Upper lobe of left lung (tissue), 6 donors: ENCODE measurements at regions not wholly inside any gene's neighbourhood (a gene's known extent, or its start where the extent isn't known, plus 50 kb on each side); places are given as distances from the start of the nearest gene placed in this dataset.

Experiments used
- ATAC-seq, 2 donors: fragments of 200-7000 bp; cut with Tn5 transposase; one replicate each; pipeline ENCODE4 v1.9.1; 2022; ENCODE audit warnings: mild to moderate bottlenecking in 2 of 2, moderate library complexity in 2 of 2; ENCODE audit not compliant: low FRiP score in 2 of 2
- DNase-seq, 2 donors: peaks; one replicate each; pipeline ENCODE4 v3.0.0-alpha.2; 2019 to 2020
- H3K27ac ChIP-seq, 4 donors: fragments of 200-600 bp; sonication (generic); one replicate each; pipeline ENCODE4 v1.5.1; 2016 to 2019
- H3K27me3 ChIP-seq, 4 donors: fragments of 200-600 bp; sonication (generic); one replicate each; pipeline ENCODE4 v1.5.1; 2017 to 2019
- H3K36me3 ChIP-seq, 4 donors: fragments of 200-600 bp; sonication (generic); one replicate each; pipeline ENCODE4 v1.5.1; 2016 to 2019
- H3K4me1 ChIP-seq, 4 donors: fragments of 200-600 bp; sonication (generic); one replicate each; pipeline ENCODE4 v1.5.1; 2018 to 2019
- H3K4me3 ChIP-seq, 4 donors: fragments of 200-600 bp; sonication (generic); one replicate each; pipeline ENCODE4 v1.5.1; 2017 to 2019; ENCODE audit warnings: mild to moderate bottlenecking in 2 of 4, moderate library complexity in 1 of 4
- H3K9me3 ChIP-seq, 4 donors: fragments of 200-600 bp; sonication (generic); one replicate each; pipeline ENCODE4 v1.5.1; 2018 to 2019
- EP300 ChIP-seq, 4 donors: sonication (generic); formaldehyde crosslinking; IDR thresholded peaks; one replicate each; pipeline ENCODE4 v1.5.1; 2017; ENCODE audit warnings: antibody characterized with exemption in 4 of 4, control low read depth in 2 of 4
- POLR2A ChIP-seq, 4 donors: fragments of 450-650 bp; IDR thresholded peaks; one replicate each; pipeline ENCODE4 v1.5.1; 2016 to 2017; ENCODE audit warnings: antibody characterized with exemption in 4 of 4, mild to moderate bottlenecking in 2 of 4
- POLR2AphosphoS5 ChIP-seq, 2 donors: sonication (generic); formaldehyde crosslinking; IDR thresholded peaks; one replicate each; pipeline ENCODE4 v1.5.1; 2017; ENCODE audit warnings: antibody characterized with exemption in 2 of 2
- WGBS, 2 donors: methylation state at CpG; one replicate each; pipeline ENCODE4 v1.1.5; 2017 to 2018; 5-methylcytosine and 5-hydroxymethylcytosine counted together
- TF ChIP-seq, protein P1 (sequence below), 6 experiments: fragments of 450-650 bp in 4 of 6; fragments of 200-600 bp in 2 of 6; sonication (generic) in 2 of 6; IDR thresholded peaks; one replicate each; pipeline ENCODE4 v1.5.1; 2016 to 2019; ENCODE audit warnings: antibody characterized with exemption in 6 of 6
- donor health status: DM: no; HTN: no; CAD: no; lungs with moderate emphysema.
- donor health status: DM: no; HTN: yes; CAD: no; lungs with severe emphysema.

DNA sequence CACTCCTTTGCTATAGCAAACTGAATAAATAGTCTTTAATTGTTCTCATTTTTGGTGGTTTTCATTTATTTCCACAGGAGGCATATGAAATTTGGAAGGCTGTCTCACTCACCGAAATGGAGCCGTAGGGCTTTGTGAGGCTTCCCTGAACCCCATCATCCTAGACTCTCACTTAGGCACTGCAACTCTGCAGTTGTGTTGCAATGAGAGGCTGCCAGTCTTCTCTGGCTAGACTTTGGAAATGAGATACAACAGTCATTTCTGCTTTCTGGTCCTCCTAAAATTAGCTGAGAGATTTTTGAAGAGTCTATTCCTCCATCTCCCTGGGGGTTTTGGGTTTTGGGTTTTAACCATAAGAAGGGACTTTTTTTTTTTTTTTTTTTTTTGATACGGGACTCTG is 146.5 kb downstream of the SH3BGRL start:
- H3K4me3 ChIP-seq = no peak overlapping the region
- 65 to 85% methylated on average over 2 to 3 of the region's 3 CpGs for WGBS, 2 donors
- no peaks in the 10 kb centered on the region for H3K36me3 ChIP-seq
- H3K27ac ChIP-seq = no peak overlapping the region
- TF ChIP-seq POLR2AphosphoS5 (IDR thresholded peaks at IDR 0.05) = no peak
- no peak for TF ChIP-seq POLR2A (IDR thresholded peaks at IDR 0.05)
- no peak for TF ChIP-seq EP300 (IDR thresholded peaks at IDR 0.05)
- TF ChIP-seq, protein P1, sequence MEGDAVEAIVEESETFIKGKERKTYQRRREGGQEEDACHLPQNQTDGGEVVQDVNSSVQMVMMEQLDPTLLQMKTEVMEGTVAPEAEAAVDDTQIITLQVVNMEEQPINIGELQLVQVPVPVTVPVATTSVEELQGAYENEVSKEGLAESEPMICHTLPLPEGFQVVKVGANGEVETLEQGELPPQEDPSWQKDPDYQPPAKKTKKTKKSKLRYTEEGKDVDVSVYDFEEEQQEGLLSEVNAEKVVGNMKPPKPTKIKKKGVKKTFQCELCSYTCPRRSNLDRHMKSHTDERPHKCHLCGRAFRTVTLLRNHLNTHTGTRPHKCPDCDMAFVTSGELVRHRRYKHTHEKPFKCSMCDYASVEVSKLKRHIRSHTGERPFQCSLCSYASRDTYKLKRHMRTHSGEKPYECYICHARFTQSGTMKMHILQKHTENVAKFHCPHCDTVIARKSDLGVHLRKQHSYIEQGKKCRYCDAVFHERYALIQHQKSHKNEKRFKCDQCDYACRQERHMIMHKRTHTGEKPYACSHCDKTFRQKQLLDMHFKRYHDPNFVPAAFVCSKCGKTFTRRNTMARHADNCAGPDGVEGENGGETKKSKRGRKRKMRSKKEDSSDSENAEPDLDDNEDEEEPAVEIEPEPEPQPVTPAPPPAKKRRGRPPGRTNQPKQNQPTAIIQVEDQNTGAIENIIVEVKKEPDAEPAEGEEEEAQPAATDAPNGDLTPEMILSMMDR (IDR thresholded peaks at IDR 0.05) = no peak
- no peaks in the 10 kb centered on the region for H3K9me3 ChIP-seq
- ATAC-seq = no peak
- no peak for DNase-seq
- no peaks in the 10 kb centered on the region for H3K27me3 ChIP-seq
- no peaks in the 10 kb centered on the region for H3K4me1 ChIP-seq

DNA sequence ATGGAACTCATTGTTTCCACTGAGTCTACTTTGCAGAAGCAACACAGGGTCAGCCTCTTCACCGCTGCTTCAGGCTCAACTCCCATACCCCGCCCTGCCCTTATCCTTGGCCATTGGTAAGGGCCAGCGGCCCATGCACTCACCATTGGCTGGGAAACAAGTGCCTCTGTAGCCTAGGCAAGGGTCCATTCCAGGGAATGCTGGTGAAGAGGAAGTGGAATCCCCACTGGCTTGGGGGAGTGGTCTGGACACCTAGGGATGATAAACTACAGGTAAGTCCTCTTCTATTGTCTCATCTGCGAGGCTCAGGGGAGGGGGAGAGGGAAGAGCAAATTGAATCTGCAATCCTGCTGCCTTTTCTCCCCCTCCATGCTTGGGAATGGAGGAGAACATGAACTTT is 153.1 kb downstream of the SH3BGRL start:
- Histone ChIP-seq H3K36me3 (no peaks in the 10 kb centered on the region), H3K27me3 (no peaks in the 10 kb centered on the region), H3K9me3 (no peaks in the 10 kb centered on the region), H3K27ac (no peak overlapping the region), H3K4me1 (peaks cover 0 to 2% (median 0%) of the 10 kb centered on the region in 4 donors), H3K4me3 (no peak overlapping the region)
- no peak for ATAC-seq
- TF ChIP-seq, protein P1 (IDR thresholded peaks at IDR 0.05) = no peak
- WGBS, 2 donors = 58 to 78% methylated on average over 4 of the region's 4 CpGs
- no peak for DNase-seq

- WGBS, 2 donors = 18 to 31% methylated on average over 4 of the region's 4 CpGs
- Histone ChIP-seq H3K4me1 (peaks cover 0 to 2% (median 0%) of the 10 kb centered on the region in 4 donors), H3K9me3 (no peaks in the 10 kb centered on the region), H3K36me3 (no peaks in the 10 kb centered on the region), H3K27ac (no peak overlapping the region), H3K4me3 (no peak overlapping the region), H3K27me3 (no peaks in the 10 kb centered on the region)
- TF ChIP-seq, protein P1 (IDR thresholded peaks at IDR 0.05) = no peak
- TF ChIP-seq POLR2AphosphoS5 (IDR thresholded peaks at IDR 0.05) = no peak
- no peak for TF ChIP-seq POLR2A (IDR thresholded peaks at IDR 0.05)
- no peak for TF ChIP-seq EP300 (IDR thresholded peaks at IDR 0.05)
- DNase-seq = no peak
- ATAC-seq = no peak
These were observed 153.5 kb downstream of the SH3BGRL start for GRCh38 chrX:81355436-81355835.

- Histone ChIP-seq H3K27me3 (no peaks in the 10 kb centered on the region), H3K9me3 (no peaks in the 10 kb centered on the region), H3K4me1 (no peaks in the 10 kb centered on the region), H3K36me3 (no peaks in the 10 kb centered on the region), H3K27ac (no peak overlapping the region), H3K4me3 (no peak overlapping the region)
- no peak for ATAC-seq
- no peak for TF ChIP-seq POLR2AphosphoS5 (IDR thresholded peaks at IDR 0.05)
- TF ChIP-seq POLR2A (IDR thresholded peaks at IDR 0.05) = no peak
- TF ChIP-seq, protein P1 (IDR thresholded peaks at IDR 0.05) = no peak
- TF ChIP-seq EP300 (IDR thresholded peaks at IDR 0.05) = no peak
- WGBS, 2 donors = 67 to 87% methylated on average over 3 of the region's 3 CpGs
- no peak for DNase-seq
These were observed 165.4 kb downstream of the SH3BGRL start for GRCh38 chrX:81367291-81367690.

- Histone ChIP-seq H3K4me3 (no peak overlapping the region), H3K4me1 (no peaks in the 10 kb centered on the region), H3K9me3 (no peaks in the 10 kb centered on the region), H3K27me3 (no peaks in the 10 kb centered on the region), H3K27ac (no peak overlapping the region), H3K36me3 (no peaks in the 10 kb centered on the region)
- DNase-seq (no peak), ATAC-seq (no peak)
- no peak for TF ChIP-seq POLR2AphosphoS5 (IDR thresholded peaks at IDR 0.05)
- TF ChIP-seq, protein P1 (IDR thresholded peaks at IDR 0.05) = peak; percentile 28 to 48 (median 42)
- 12 to 23% methylated on average over 2 of the region's 2 CpGs for WGBS, 2 donors
These were observed 175.4 kb downstream of the SH3BGRL start for GRCh38 chrX:81377329-81377728.
